ENCODE measurements at regions not wholly inside any gene's neighbourhood (a gene's known extent, or its start where the extent isn't known, plus 50 kb on each side); places are given as distances from the start of the nearest gene placed in this dataset.
"Not testable (repeated sequence)": the region's sequence is repeated elsewhere in the genome, so short reads cannot be mapped to it uniquely, and the experiment has no call there.

DNA sequence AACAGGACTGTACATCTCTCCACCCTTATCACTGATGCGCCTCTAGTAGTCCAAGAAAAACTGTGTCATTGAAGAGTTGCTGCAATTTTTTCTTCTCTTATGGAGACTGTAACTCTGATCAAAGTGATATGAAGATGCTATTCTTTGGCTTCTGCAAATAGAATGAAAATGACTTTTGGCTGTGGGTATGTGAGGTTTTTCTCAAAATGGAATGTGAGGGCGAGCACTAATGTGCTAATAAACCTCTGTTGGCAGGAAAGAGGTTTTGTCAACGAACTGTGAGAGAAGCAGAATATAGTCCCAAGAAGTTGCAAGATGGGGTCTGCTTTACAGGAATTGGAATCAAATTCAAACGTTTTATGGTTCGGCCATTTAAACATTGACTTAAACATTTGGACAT is 252.0 kb upstream of the GAS1 start:
- DNase-seq (ENCODE audit: low read depth): no peak

DNA sequence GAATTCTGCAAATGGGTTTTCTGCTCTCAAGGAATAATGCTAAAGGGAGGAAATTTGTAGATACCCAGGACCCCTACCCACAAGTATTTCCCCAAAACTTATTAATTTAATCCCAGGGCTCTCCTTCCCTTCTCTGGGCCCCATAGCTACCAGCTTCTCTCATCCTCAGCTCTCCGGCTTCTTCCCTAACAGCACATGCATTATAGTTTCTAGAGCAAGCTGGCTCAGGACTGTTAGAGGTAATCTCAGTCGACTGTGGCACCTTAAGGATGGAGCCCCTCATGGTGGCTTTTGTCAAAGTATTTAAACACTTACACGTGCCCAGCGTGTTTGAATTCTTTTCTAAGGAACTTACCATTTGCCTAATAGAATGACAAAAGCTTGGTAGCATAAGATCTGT is 252.5 kb upstream of the GAS1 start:
- no peak for DNase-seq (ENCODE audit: low read depth)

DNA sequence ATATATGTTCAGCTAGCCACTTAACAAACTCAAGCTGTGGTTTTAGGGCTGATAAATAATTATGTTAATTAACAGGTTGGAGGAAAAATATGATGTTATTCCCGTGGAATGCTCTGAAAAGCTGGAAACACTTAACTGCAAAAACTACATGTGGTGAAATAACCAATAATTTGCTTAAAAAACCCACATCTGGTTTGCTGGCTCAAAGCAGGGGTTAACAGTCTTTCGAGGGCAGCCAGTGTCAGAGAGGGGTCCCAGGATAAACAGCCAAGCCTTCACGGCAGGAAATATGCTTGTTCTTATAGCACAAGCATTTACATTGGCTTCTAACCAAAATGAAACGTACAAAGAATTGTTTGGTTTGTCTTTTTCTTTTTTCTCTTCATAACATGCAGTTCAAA is 254.0 kb upstream of the GAS1 start:
- no peak for DNase-seq (ENCODE audit: low read depth)

DNA sequence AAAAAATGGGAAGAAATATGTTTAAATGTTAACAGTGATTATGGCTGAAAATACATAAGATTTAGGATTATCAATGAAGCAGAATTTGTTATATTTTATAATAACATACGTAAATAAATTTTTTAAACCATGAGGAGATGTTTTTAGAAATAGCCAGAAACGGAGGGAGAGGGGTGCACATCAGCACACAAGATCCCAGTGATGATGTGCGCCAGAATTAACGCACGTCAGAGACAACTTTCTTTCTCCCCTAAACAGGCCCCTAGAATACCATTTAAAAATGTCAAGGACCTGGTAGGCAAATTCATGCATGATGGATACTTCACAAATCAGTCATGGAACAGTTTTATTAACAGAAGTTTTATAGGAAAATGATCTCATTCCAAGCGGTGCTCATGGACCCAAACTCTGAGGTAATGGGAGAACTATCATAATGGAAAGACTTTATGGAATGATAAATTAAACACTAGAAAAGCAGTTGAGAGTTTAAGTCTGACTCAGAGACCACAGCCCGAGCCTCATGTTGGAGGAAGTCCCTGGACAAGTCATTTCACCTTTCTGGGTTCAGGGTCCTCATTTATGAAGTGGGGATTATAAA is 258.9 kb upstream of the GAS1 start:
- DNase-seq (ENCODE audit: low read depth): peak; percentile 94

DNA sequence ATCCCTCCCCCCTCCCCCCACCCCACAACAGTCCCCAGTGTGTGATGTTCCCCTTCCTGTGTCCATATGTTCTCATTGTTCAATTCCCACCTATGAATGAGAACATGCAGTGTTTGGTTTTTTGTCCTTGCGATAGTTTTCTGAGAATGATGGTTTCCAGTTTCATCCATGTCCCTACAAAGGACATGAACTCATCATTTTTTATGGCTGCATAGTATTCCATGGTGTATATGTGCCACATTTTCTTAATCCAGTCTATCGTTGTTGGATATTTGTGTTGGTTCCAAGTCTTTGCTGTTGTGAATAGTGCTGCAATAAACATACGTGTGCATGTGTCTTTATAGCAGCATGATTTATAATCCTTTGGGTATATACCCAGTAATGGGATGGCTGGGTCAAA is 263.4 kb upstream of the GAS1 start:
- not testable (repeated sequence) for DNase-seq (ENCODE audit: low read depth)

DNA sequence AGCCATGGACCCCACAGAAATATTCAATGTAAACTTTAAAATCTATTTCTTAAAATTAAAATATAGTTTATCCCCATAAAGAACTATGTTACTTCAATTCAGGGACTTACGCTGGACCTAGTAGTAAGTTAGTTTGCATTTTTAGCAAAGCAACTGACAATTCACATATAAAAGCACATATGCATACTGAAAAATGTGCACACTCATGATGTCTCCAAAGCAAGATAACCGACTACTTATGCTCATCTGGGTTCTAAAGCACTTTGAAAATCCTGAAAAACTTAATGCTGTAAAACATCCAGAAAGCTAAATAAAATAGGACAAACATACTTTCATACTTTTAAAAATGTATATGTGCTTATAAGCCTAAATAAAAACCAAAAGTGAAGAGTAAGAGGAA is 264.4 kb upstream of the GAS1 start:
- no peak for DNase-seq (ENCODE audit: low read depth)

DNA sequence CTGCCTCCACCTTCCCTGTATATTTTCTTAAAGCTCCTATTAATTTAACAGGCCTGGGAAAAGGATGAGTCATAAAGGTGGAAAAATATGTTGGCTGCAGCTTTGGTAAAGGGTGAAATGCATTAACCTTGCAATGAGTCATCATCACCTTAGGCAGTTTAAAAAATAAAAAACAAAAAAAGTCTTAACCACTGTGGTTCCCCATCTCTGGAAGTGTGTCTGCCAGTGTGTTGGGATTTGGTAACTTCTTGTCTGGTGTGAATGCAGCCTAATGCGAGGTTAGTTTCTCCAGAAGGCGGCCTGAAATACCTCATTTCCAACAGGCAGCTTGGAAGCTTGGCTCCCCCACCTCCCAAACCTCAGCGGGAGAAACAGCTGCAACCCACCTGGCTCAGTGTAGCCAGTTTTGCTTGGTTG is 265.3 kb upstream of the GAS1 start:
- peak; percentile 97 for DNase-seq (ENCODE audit: low read depth)

DNA sequence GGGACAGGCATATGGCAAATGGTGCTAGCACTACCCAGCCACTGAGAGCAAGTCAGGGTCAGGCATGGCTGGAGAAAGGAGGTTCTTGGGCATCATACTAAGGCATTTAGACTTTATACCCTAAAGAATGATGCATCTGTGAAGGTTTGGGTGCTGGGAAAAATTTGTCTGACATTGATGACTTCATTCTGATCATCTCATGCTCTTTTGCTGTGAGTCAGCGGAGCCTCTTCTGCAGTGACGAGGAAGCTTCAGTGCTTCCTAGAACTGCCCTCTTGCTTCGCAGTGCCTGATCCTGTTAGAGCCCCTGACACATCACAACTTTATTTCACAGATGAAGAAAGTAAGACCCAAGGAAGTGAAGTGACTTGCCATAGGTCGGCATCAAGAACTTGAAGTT is 266.6 kb upstream of the GAS1 start:
- peak; percentile 55 for DNase-seq (ENCODE audit: low read depth)

DNA sequence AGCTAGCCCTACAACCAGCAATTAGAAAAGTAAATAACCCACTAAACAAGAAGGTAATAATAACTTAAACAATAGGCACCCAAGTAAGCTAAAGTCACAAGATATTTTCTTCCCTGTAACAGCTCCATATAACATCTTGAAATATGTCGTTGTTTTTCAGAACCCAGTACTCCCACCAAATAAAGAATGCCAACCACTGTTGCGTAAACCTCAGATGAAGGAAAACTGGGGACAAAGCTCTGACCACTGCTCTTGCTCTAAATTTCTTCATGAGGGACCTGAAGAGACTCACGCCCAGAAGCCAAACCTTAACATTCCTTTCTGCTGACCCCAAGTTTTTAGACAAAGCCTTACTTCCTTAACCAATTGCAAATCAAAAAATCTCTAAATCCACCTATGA is 267.7 kb upstream of the GAS1 start:
- no peak for DNase-seq (ENCODE audit: low read depth)

DNA sequence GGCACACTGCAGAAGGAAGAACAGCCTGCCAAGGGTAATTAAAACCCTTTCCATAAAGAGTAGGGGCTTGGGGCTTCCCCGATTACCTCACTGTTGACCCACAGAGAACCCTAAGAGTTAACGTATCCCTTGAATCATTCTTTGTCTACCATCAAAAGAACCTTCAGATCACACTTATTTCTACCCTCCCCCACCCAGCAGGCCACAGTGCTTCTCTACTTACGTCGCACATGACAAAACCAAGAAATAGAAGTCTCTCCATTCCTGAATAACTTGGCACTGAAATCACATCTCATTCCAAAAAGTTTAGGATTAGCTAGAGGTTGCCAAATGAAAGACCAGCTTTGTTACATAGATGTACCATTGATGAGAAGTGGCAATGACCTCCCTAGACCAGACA is 268.7 kb upstream of the GAS1 start:
- DNase-seq (ENCODE audit: low read depth): no peak

DNA sequence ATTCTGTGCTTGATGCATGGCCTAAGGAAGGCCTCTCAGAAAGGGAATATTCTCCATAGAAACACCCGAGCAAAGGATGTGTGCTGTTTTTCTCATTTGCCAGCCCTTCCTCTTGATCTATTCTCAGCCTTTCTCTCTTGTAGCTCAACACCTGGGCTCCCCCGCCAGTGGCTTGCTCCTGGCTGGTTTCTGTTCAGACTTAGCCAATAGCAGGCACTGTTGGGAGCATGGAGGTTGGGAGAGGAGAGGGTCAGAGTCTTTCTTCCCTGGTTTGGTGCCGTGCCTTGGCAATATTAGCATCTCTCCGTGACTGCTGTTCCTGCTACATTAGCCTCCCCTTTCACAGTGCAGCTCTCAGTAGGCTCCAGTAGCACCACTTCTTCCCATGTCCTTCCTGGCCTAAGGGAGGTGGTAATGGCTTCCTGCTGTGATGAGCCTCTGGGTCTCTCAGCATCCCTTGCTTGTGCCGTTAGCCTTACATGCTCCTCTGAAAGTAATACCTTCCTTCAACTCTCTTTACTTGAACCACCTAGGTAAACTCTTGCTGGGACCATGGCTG is 269.7 kb upstream of the GAS1 start:
- no peak for DNase-seq (ENCODE audit: low read depth)

DNA sequence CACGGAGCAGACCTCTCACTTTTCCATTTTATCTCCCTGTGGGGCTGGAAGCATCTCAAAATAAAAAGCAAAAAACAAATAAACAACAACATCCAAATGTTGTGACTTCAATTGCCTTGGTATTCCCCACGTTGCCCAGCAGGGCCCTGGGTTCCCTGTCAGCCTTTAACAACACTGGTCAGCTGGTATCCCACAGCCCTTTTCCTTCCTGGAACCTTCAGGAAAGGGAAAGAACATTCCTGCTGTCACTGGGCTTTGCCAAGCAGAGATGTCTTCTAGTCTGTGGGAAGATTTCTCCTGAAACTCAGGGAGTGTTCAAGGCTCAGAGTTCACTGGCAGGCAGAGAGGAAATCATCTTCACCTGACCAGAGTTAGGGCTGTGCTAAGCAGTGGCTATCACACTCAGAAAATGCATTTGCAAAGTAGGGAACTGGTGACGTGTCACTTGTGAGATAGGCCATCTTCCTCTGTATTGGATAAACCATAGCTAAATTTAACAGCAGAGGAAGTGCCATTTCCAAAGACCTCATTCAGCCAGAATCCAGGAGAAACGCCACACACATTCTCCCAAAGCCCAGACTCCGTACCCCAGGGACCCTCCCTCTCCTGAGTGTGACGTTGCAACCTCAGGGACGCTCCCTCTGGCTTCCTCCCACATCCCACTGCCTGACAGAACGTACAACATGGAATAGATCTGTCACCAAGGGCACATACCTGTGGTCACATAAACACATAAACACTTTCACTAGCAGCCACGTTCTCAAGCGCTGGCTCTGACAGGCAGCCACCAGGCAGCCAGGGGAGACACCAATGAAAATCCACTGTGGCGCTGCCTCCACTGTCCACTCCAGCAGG is 274.0 kb upstream of the DAPK1 start:
- DNase-seq (ENCODE audit: low read depth): peak; percentile 82

DNA sequence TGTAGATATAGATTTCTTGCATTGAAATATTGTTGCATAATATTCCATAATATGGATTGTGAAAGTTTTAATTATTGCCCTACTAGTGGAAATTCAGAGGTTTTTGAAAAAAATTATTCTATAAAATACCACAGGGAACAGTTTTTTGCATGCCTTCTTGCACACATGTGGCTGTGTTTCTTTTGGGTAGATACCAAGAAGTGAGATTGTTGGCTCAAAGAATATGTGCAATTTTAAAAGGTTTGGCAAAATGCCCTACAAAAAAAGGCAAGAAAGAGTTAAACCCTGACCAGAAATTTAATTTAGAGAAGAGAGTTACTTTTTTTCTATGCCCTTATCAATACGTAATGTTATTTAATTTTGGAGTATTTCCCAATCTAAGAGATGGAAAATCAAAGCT is 270.8 kb upstream of the DAPK1 start:
- DNase-seq (ENCODE audit: low read depth): no peak

DNA sequence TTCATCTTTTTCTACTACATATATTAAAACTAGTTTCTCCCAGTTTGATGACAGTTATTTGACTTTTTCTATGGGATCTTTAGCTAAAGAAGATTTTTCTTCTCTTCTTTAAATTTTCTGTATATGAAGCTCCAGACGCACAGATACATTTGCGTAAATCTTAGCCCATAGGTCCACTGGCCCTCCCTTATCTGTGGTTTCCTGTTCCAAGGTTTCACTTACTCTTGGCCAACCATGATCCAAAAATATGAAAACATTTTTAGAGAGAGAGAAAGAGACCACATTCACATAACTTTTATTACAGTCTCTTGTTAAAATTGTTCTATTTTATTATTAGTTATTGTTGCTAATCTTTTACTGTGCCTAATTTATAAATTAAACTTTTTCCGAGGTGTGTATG is 270.2 kb upstream of the DAPK1 start:
- no peak for DNase-seq (ENCODE audit: low read depth)

DNA sequence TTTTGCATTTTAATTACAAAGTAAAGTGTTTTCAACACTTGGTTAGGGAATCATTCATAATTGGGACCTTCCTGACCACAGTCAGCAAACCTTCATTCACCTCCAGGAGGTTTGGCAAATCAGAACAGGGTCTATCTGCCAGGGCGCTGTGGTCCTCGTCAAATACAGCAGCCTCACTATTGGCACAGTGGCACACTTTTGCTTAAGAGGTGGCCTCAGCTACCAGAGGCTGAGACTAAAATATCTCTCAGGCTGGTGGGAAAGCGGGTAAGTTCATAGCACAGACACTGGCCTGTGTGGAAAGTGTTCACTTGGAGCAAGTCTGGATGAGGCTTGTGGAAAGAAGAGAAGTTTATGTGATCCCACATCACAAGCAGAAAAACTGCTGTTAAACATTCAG is 268.6 kb upstream of the DAPK1 start:
- no peak for DNase-seq (ENCODE audit: low read depth)

DNA sequence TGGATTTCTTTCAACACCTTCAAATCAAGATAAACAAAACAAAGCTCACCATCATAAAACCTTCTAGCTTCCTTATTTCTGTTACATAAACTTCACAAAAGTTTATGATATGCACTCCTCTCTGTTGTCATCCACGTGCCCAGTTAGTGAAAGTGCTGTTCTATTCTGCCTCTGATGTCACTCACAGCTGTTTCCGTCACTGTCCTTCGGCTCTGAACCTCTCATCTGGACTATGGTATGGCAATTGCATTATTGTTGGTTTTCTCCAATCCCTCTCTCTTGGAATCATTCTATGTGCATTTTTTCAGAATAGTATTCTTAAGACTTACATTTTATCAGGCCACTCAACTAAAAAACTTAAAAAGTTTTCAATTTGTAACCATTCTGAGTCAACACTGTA is 264.2 kb upstream of the DAPK1 start:
- no peak for DNase-seq (ENCODE audit: low read depth)

DNA sequence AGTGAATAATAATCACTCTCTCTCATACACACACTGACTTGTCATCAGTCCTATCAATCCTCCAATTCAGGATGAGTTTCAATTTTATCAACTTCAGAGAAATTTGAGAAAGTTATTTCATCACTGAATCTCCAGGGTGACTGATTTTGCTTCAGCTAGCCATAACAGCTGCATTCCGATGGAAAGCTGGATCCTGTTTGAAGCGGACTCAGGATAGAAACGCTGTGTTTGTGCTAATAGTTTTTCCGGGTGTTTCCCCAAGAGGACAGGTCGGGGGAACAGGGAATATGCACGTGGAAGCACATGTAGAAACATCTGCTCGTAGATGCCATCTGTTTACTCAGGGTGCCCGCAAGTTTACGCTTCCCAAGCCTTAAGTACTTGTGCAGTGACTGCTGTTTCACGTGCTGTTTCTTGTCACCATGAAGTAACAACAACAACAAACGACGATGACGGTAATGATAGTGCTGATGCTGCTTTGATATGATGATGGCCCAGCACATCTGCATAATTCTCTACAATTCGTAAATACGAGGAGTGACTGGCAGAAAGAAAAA is 263.7 kb upstream of the DAPK1 start:
- no peak for DNase-seq (ENCODE audit: low read depth)

DNA sequence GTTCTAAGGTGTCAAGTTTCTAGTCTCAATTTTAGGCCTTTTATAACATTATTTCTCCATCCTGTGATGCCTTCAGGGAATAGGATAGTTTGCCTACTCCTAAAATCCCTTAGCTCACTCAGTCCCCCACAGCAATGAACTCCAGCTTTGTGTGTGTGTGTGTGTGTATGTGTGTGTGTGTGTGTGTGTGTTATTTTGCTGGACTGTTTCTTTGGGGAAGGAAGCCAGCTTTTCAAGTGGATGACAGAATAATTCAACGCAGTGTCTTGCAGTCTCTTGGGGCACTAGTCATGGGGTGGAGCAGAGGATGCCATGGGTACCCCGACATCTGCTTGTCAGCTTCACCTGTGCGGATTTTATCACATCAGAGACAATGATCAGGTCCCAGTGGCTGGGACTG is 262.8 kb upstream of the DAPK1 start:
- DNase-seq (ENCODE audit: low read depth): no peak

DNA sequence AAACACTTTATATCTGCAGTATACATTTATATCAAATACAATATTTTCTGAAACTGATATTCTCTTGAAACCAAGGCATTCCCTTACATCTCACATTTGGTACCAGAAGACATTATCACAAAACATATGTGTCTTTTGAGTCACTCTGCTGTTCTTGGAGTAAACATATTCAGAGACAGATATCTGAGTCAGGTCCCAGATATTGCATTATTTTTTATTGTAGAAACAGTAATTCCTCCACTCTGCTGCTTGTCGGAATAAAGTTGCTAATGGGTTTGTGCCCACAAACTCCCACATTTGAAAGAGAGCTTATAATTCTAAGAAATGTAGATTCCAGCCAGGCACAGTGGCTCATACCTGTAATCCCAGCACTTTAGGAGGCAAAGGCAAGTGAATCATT is 261.1 kb upstream of the DAPK1 start:
- no peak for DNase-seq (ENCODE audit: low read depth)

DNA sequence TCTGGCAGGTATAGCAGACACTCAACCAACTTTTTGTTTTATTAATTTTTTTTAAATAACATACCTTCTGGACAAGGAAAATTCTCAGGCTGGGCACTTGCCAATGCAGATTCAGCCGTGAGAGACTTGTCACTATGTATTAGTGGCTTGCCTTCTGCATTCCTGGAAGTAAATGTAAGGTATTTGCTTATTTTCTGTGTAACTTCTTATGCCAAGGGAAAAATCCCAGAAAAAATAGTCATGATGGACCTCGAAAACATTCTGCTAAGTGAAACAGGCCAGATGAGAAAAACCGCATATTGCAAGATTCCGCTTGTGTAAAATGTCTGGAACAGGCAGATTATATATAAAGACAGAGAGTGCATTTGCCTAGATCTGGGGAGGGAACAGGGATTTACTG is 260.3 kb upstream of the DAPK1 start:
- DNase-seq (ENCODE audit: low read depth): no peak

DNA sequence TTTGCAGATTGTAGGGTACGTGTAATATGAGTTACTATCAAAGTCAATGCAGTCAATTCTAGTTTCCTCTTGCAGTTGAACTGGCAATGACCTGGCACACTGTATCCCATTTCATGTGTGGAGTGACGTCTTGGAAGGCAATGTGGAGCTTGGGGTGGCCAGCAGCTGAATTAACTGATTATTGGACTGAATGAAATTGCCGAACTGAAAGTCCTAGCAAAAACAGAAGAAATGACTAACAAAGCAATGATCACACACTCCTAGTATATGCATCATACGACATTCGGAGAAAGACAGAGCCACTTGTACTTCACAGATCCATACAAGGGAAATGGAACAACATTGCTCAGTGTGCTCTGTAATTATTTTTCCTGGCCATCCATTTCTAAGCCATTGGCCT is 259.1 kb upstream of the DAPK1 start:
- DNase-seq (ENCODE audit: low read depth): no peak

DNA sequence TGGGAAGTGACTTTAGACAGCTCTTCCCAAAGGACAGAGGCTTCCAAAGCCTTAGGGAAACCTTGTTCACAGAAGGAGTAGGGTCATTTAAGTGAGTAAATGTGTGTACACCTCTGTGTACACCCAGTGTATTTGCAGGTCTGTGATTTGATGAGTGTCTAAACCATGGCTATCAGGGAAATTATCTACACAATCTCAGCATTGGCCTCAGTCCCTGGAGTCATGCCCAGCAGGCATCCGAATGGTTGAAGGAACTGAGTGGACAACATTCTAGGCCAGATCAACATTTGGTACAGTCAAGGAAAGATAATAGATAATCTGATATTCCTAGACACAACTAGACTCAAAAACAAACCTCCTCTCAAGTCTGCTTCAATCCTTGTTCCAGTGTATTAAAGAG is 258.4 kb upstream of the DAPK1 start:
- DNase-seq (ENCODE audit: low read depth): peak; percentile 5

DNA sequence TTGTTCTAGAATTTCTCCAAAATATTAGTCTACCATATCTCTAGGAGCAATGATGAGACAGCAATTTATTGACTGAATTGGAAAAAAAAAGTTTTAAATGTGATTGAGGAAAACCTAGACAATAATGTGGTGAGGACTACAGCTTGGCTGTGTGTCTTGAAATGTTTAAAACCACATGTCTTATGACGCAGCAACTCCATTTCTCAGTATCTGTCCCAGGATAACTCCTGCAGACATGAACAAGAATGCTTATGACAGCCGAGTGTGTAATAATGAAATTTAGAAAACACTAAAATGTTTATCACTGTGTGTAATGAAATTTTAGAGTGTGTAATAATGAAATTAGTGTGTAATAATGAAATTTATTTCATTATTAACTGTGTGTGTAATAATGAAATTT is 254.1 kb upstream of the DAPK1 start:
- no peak for DNase-seq (ENCODE audit: low read depth)
